H1 (cell line): ENCODE measurements at regions not wholly inside any gene's neighbourhood (a gene's known extent, or its start where the extent isn't known, plus 50 kb on each side); places are given as distances from the start of the nearest gene placed in this dataset.

Source experiments
- CTBP2 ChIP-seq: IDR thresholded peaks from 2 replicates; pipeline ENCODE4 v1.7.0; 2011; ENCODE audit warnings: borderline replicate concordance, mild to moderate bottlenecking, moderate library complexity, mixed read lengths, low read length; ENCODE audit not compliant: insufficient read depth, insufficient read length
- EGR1 ChIP-seq: IDR thresholded peaks from 2 replicates; pipeline ENCODE4 v1.6.1; 2011; ENCODE audit warnings: low read depth, low read length, borderline replicate concordance
- EZH2 ChIP-seq: fragments of 200-600 bp; sonication (generic); IDR thresholded peaks from 2 replicates; pipeline ENCODE4 v1.7.1; 2012; ENCODE audit warnings: low read depth, mild to moderate bottlenecking, moderate library complexity, low read length, inconsistent platforms; ENCODE audit not compliant: severe bottlenecking
- KDM4A ChIP-seq: IDR thresholded peaks from one replicate; pipeline ENCODE4 v1.7.1; 2012; ENCODE audit warnings: low read depth, mild to moderate bottlenecking, moderate library complexity, low read length, inconsistent platforms; ENCODE audit not compliant: severe bottlenecking
- PHF8 ChIP-seq: fragments of 200-600 bp; sonication (generic); conservative IDR thresholded peaks from 2 replicates; pipeline ENCODE4 v1.7.1; 2012; ENCODE audit warnings: low read depth, mild to moderate bottlenecking, inconsistent platforms, low read length, moderate library complexity
- TCF12 ChIP-seq: IDR thresholded peaks from 2 replicates; pipeline ENCODE4 v1.6.1; 2011; ENCODE audit warnings: low read depth, mild to moderate bottlenecking, low read length

DNA sequence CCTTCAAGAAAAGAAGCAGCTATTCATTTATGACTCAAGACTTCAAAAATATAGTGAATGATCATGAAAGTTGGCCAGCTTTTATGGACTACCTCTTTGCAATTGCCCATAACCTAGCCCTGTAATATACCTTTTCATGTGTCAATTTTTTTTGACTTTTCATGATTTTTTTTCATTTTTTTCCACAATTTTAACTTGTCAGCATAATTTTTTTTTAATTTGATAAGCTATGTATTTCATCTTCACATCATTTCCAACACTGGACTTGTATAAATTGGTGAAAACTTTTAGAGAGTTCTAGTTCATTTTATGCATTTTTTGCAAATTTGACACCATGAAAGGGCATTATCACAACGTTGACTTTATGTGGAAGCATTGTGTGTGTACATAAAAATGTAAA, 220.8 kb upstream of the NFE2L3 start (continued):
- TF ChIP-seq EGR1: no peak
- no peak for TF ChIP-seq EZH2
- no peak for TF ChIP-seq TCF12
- no peak for TF ChIP-seq PHF8
- TF ChIP-seq KDM4A: no peak
- no peak for TF ChIP-seq CTBP2
